HepG2 (cell line): ENCODE measurements at regions not wholly inside any gene's neighbourhood (a gene's known extent, or its start where the extent isn't known, plus 50 kb on each side); places are given as distances from the start of the nearest gene placed in this dataset.

Source experiments
- ATAC-seq: fragments of 200-7000 bp; cut with Tn5 transposase; 3 replicates; pipeline ENCODE4 v1.9.1; 2020; ENCODE audit warnings: mild to moderate bottlenecking, moderate library complexity
- BruUV-seq: library from RNA; stranded (reverse); fragments of 400-500 nt; replicated peaks from 2 replicates; lab custom pipeline; 2021; lab: Mats Ljungman, UMichigan
- CTCF ChIA-PET: fragments of 300-600 bp; formaldehyde crosslinking; extraction: SDS; loops from one replicate; lab custom pipeline; 2021; ENCODE audit warnings: low total read pairs, inconsistent platforms, low intra/inter-chr PET ratio; lab: Yijun Ruan, JAX
- POLR2A ChIA-PET: fragments of 350-600 bp; sonication (Branson Sonifier 250); formaldehyde crosslinking; loops from one replicate; lab custom pipeline; 2020; ENCODE audit warnings: antibody characterized with exemption, inconsistent platforms; lab: Yijun Ruan, JAX
- DNase-seq: peaks from one replicate; pipeline ENCODE4 v3.0.0-alpha.2; 2015; ENCODE audit warnings: low spot score
- FAIRE-seq: peaks from 3 replicates; lab custom pipeline; 2011; peaks lifted over from hg19 to GRCh38; lab: Jason Lieb, UNC
- H2AFZ ChIP-seq: one replicate; pipeline ENCODE4 v1.6.1; 2011; ENCODE audit warnings: low read length, inconsistent platforms
- H3K27ac ChIP-seq: fragments of 300-600 bp; 3 replicates; pipeline ENCODE4 v1.8.0; 2011; ENCODE audit warnings: mixed run types, mild to moderate bottlenecking, mixed read lengths, low read length, inconsistent platforms; ENCODE audit not compliant: insufficient read depth; ENCODE audit errors: extremely low read length
- H3K27me3 ChIP-seq, 2 experiments: fragments of 200-600 bp in 1 of 2; 2 replicates in 1 of 2; 3 replicates in 1 of 2; pipeline versions ENCODE4 v1.6.0 to v1.8.0; 2011; ENCODE audit warnings: low read length in 2 of 2, mild to moderate bottlenecking in 2 of 2, moderate library complexity in 2 of 2, inconsistent platforms in 1 of 2; ENCODE audit not compliant: insufficient read depth in 2 of 2, control insufficient read depth in 1 of 2
- H3K36me3 ChIP-seq, 2 experiments: fragments of 200-600 bp in 1 of 2; replicated peaks in 1 of 2; 2 replicates in 1 of 2; 3 replicates in 1 of 2; pipeline versions ENCODE4 v1.5.1 to v1.8.0; 2011; ENCODE audit warnings: low read length in 2 of 2, inconsistent platforms in 1 of 2; ENCODE audit not compliant: insufficient read depth in 2 of 2, control insufficient read depth in 1 of 2
- H3K4me1 ChIP-seq: 2 replicates; pipeline ENCODE4 v1.5.1; 2012; ENCODE audit warnings: low read length, inconsistent platforms; ENCODE audit not compliant: insufficient read depth
- H3K4me2 ChIP-seq: 2 replicates; pipeline ENCODE4 v1.6.0; 2011; ENCODE audit warnings: low read depth, low read length, inconsistent platforms
- H3K4me3 ChIP-seq, 3 experiments: fragments of 200-600 bp in 1 of 3; sonication (generic), shearing (Covaris generic) in 1 of 3; replicated peaks in 1 of 3; 2 replicates each; pipeline ENCODE4 v1.5.1; 2011 to 2016; ENCODE audit warnings: low read length in 3 of 3, inconsistent platforms in 2 of 3, low read depth in 2 of 3, mild to moderate bottlenecking in 2 of 3, control low read depth in 1 of 3, mixed read lengths in 1 of 3; ENCODE audit not compliant: insufficient read depth in 1 of 3
- H3K79me2 ChIP-seq: one replicate; pipeline ENCODE4 v1.6.1; 2011; ENCODE audit warnings: low read length, inconsistent platforms; ENCODE audit not compliant: insufficient read depth
- H3K9ac ChIP-seq: 2 replicates; pipeline ENCODE4 v1.6.0; 2011; ENCODE audit warnings: mild to moderate bottlenecking, low read depth, low read length, inconsistent platforms; ENCODE audit not compliant: insufficient read depth
- H3K9me3 ChIP-seq: 2 replicates; pipeline ENCODE4 v1.5.1; 2012; ENCODE audit warnings: mild to moderate bottlenecking, low read length
- H4K20me1 ChIP-seq: 2 replicates; pipeline ENCODE4 v1.6.0; 2011; ENCODE audit warnings: inconsistent platforms, mild to moderate bottlenecking, low read length, moderate library complexity; ENCODE audit not compliant: insufficient read depth
- CSRNP2 ChIP-seq: sonication (generic); formaldehyde crosslinking; conservative IDR thresholded peaks from 2 replicates; pipeline ENCODE4 v1.8.0; 2022; ENCODE audit warnings: low read depth, missing genetic modification reagents
- ESRRA ChIP-seq: sonication (generic); formaldehyde crosslinking; IDR thresholded peaks from 2 replicates; pipeline ENCODE4 v1.5.1; 2020; ENCODE audit warnings: mild to moderate bottlenecking, low read depth, missing genetic modification reagents
- HNF1B ChIP-seq: sonication (generic); formaldehyde crosslinking; IDR thresholded peaks from 2 replicates; pipeline ENCODE4 v1.5.1; 2020; ENCODE audit warnings: mild to moderate bottlenecking, moderate library complexity, missing genetic modification reagents
- JARID2 ChIP-seq: sonication (generic); formaldehyde crosslinking; IDR thresholded peaks from 2 replicates; pipeline ENCODE4 v1.8.1; 2023; ENCODE audit warnings: missing genetic modification reagents, inconsistent platforms; ENCODE audit not compliant: insufficient replicate concordance
- REPIN1 ChIP-seq: sonication (generic); formaldehyde crosslinking; IDR thresholded peaks from 2 replicates; pipeline ENCODE4 v1.8.0; 2022; ENCODE audit warnings: missing genetic modification reagents, low read depth, mild to moderate bottlenecking, borderline replicate concordance
- ZBTB4 ChIP-seq: sonication (generic); formaldehyde crosslinking; IDR thresholded peaks from 2 replicates; pipeline ENCODE4 v1.4.0; 2020; ENCODE audit warnings: missing genetic modification reagents, mild to moderate bottlenecking, borderline replicate concordance
- ZNF674 ChIP-seq: sonication (generic); formaldehyde crosslinking; IDR thresholded peaks from 2 replicates; pipeline ENCODE4 v1.5.0; 2020; ENCODE audit warnings: low read depth, mild to moderate bottlenecking, missing genetic modification reagents
- ZNF678 ChIP-seq: sonication (generic); formaldehyde crosslinking; IDR thresholded peaks from 2 replicates; pipeline ENCODE4 v1.4.0; 2020; ENCODE audit warnings: mild to moderate bottlenecking, missing genetic modification reagents
- ZNF709 ChIP-seq: sonication (generic); formaldehyde crosslinking; IDR thresholded peaks from 2 replicates; pipeline ENCODE4 v1.5.0; 2020; ENCODE audit warnings: mild to moderate bottlenecking, missing genetic modification reagents
- ZNF724P ChIP-seq: sonication (generic); formaldehyde crosslinking; IDR thresholded peaks from 2 replicates; pipeline ENCODE4 v1.8.0; 2022; ENCODE audit warnings: missing genetic modification reagents, borderline replicate concordance
- WGBS: methylation state at CpG from one replicate; pipeline ENCODE4 v1.1.6; 2017; ENCODE audit warnings: low lambda C conversion rate; 5-methylcytosine and 5-hydroxymethylcytosine counted together
- in situ Hi-C: cut with HindIII; loops from 2 replicates; pipeline ENCODE4 v1.10.0; 2017; ENCODE audit warnings: low pct_unique_long_range_greater_than_20kb; ENCODE audit not compliant: extremely low pct_ligation_motif_present
- intact Hi-C: fragments of 100-400 bp; cut with micrococcal nuclease; formaldehyde crosslinking; loops from one replicate; pipeline ENCODE4 v1.10.0; 2022; ENCODE audit not compliant: unreplicated experiment

DNA sequence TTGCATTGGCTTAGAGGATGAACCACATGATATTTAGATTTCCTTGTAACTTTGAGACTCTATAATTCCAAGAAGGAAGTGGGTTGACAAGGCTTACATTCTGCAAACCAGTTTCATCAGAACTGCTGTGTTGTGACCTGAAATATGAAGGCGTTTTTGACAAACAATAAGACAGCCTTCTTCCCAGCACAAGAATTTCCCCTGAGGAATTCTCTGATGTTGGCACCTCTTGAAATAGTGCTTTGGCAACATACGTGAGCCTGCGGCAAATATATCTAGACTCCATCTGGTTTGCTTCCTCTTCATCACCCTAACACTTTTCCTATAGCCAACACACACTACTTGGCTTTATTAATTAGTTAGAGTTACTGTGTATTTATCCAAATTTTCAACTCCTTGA is 585.5 kb upstream of the SOX9 start:
- no peak for TF ChIP-seq ZNF709
- no peak for TF ChIP-seq REPIN1
- TF ChIP-seq ZNF674 (CRISPR knock-in tag), result no peak
- no peak for TF ChIP-seq ESRRA (CRISPR knock-in tag)
- no peak for TF ChIP-seq CSRNP2
- no peak for TF ChIP-seq ZNF678 (CRISPR knock-in tag)
- TF ChIP-seq ZNF724P (CRISPR knock-in tag), result no peak
- Histone ChIP-seq H3K4me2 (no peak overlapping the region), H3K79me2 (no peaks in the 10 kb centered on the region), H4K20me1 (no peaks in the 10 kb centered on the region), H3K4me3 (no peak overlapping the region), H2AFZ (no peak overlapping the region), H3K36me3 (no peaks in the 10 kb centered on the region), H3K9me3 (no peaks in the 10 kb centered on the region), H3K27me3 (no peaks in the 10 kb centered on the region), H3K4me1 (no peaks in the 10 kb centered on the region), H3K9ac (no peak overlapping the region), H3K27ac (no peak overlapping the region)
- ChIA-PET CTCF (no interaction called here), POLR2A (no interaction called here)
- FAIRE-seq (no peak), DNase-seq (no peak), ATAC-seq (no peak)
- WGBS, result 54% methylated on average over 3 of the region's 3 CpGs
- no TSS peak for BruUV-seq
- in situ Hi-C loops, result no loop called here
- intact Hi-C loops, result no loop called here

- BruUV-seq, result no TSS peak
- no peak overlapping the region for H3K9ac ChIP-seq
- H3K27me3 ChIP-seq, result no peaks in the 10 kb centered on the region
- FAIRE-seq, result no peak
- H3K9me3 ChIP-seq, result no peaks in the 10 kb centered on the region
- 32% methylated on average over 2 of the region's 2 CpGs for WGBS
- ChIA-PET POLR2A (no interaction called here), CTCF (no interaction called here)
- H3K79me2 ChIP-seq, result no peaks in the 10 kb centered on the region
- intact Hi-C loops (no loop called here), in situ Hi-C loops (no loop called here)
- DNase-seq, result no peak
- no peaks in the 10 kb centered on the region for H4K20me1 ChIP-seq
- no peaks in the 10 kb centered on the region for H3K4me1 ChIP-seq
- no peak for TF ChIP-seq ZBTB4
- no peak for TF ChIP-seq HNF1B (CRISPR knock-in tag)
- TF ChIP-seq JARID2, result no peak
- no peaks in the 10 kb centered on the region for H3K36me3 ChIP-seq
- H2AFZ ChIP-seq, result no peak overlapping the region
- no peak overlapping the region for H3K4me3 ChIP-seq
- H3K27ac ChIP-seq, result no peak overlapping the region
- no peak for ATAC-seq
- H3K4me2 ChIP-seq, result no peak overlapping the region
These were observed 574.4 kb upstream of the SOX9 start for GRCh38 chr17:71546419-71546818.
